T-helper 1 cell treated with Interleukin-12 subunit alpha and Interleukin-12 subunit beta and Interleukin-4 antibody, amounts not matched to agents 30 μg/mL and 1 μg/mL, for 36 hours (primary cell): ENCODE measurements at regions not wholly inside any gene's neighbourhood (a gene's known extent, or its start where the extent isn't known, plus 50 kb on each side); places are given as distances from the start of the nearest gene placed in this dataset.

ENCODE experiments used
- H3K27ac Mint-ChIP-seq: one replicate; pipeline ENCODE4 v1.8.0; 2021; ENCODE audit warnings: mild to moderate bottlenecking, mixed read lengths
- H3K27me3 Mint-ChIP-seq: one replicate; pipeline ENCODE4 v1.8.0; 2021; ENCODE audit warnings: low read depth, mixed read lengths
- H3K36me3 Mint-ChIP-seq: one replicate; pipeline ENCODE4 v1.8.0; 2021; ENCODE audit warnings: low read depth, mixed read lengths
- H3K4me1 Mint-ChIP-seq: one replicate; pipeline ENCODE4 v1.8.0; 2021; ENCODE audit warnings: low read depth, mixed read lengths
- H3K4me3 Mint-ChIP-seq: one replicate; pipeline ENCODE4 v1.8.0; 2021; ENCODE audit warnings: mild to moderate bottlenecking, moderate library complexity, mixed read lengths
- H3K9me3 Mint-ChIP-seq: one replicate; pipeline ENCODE4 v1.8.0; 2021; ENCODE audit warnings: mixed read lengths

- Mint-ChIP-seq H3K27ac (no peak overlapping the region), H3K36me3 (no peaks in the 10 kb centered on the region), H3K9me3 (peaks cover 4% of the 10 kb centered on the region), H3K4me1 (no peaks in the 10 kb centered on the region), H3K4me3 (no peak overlapping the region), H3K27me3 (no peaks in the 10 kb centered on the region)
These were observed 103.9 kb upstream of the ALDH1A3 start for GRCh38 chr15:100775581-100776185.

GRCh38 chr15:100777821-100778220 lies 101.8 kb upstream of the ALDH1A3 start:
- H3K36me3 Mint-ChIP-seq: no peaks in the 10 kb centered on the region
- no peaks in the 10 kb centered on the region for H3K4me1 Mint-ChIP-seq
- H3K9me3 Mint-ChIP-seq: peaks cover 4% of the 10 kb centered on the region
- H3K27me3 Mint-ChIP-seq: no peaks in the 10 kb centered on the region
- no peak overlapping the region for H3K4me3 Mint-ChIP-seq
- H3K27ac Mint-ChIP-seq: no peak overlapping the region

- Mint-ChIP-seq H3K36me3 (no peaks in the 10 kb centered on the region), H3K9me3 (peaks cover 4% of the 10 kb centered on the region)
These were observed 100.8 kb upstream of the ALDH1A3 start for GRCh38 chr15:100778831-100779288.

GRCh38 chr15:100779331-100780207 lies 100.1 kb upstream of the ALDH1A3 start:
- Mint-ChIP-seq H3K27me3 (no peaks in the 10 kb centered on the region), H3K36me3 (no peaks in the 10 kb centered on the region), H3K9me3 (peaks cover 4% of the 10 kb centered on the region), H3K4me1 (no peaks in the 10 kb centered on the region), H3K4me3 (no peak overlapping the region), H3K27ac (no peak overlapping the region)

More at GRCh38 chr15:100778831-100779288, 100.8 kb upstream of the ALDH1A3 start:
- H3K4me1 Mint-ChIP-seq: no peaks in the 10 kb centered on the region
- no peak overlapping the region for H3K27ac Mint-ChIP-seq
- H3K4me3 Mint-ChIP-seq: no peak overlapping the region
- no peaks in the 10 kb centered on the region for H3K27me3 Mint-ChIP-seq

GRCh38 chr15:100780208-100780800 lies 99.3 kb upstream of the ALDH1A3 start:
- H3K4me3 Mint-ChIP-seq: no peak overlapping the region

GRCh38 chr15:100781061-100781960 lies 98.3 kb upstream of the ALDH1A3 start:
- no peaks in the 10 kb centered on the region for H3K36me3 Mint-ChIP-seq
- no peak overlapping the region for H3K4me3 Mint-ChIP-seq
- no peak overlapping the region for H3K27ac Mint-ChIP-seq
- H3K4me1 Mint-ChIP-seq: no peaks in the 10 kb centered on the region
- H3K27me3 Mint-ChIP-seq: no peaks in the 10 kb centered on the region
- no peaks in the 10 kb centered on the region for H3K9me3 Mint-ChIP-seq

More at GRCh38 chr15:100780208-100780800, 99.3 kb upstream of the ALDH1A3 start:
- no peaks in the 10 kb centered on the region for H3K27me3 Mint-ChIP-seq
- no peaks in the 10 kb centered on the region for H3K4me1 Mint-ChIP-seq
- no peaks in the 10 kb centered on the region for H3K36me3 Mint-ChIP-seq
- peaks cover 4% of the 10 kb centered on the region for H3K9me3 Mint-ChIP-seq
- H3K27ac Mint-ChIP-seq: no peak overlapping the region

- no peaks in the 10 kb centered on the region for H3K36me3 Mint-ChIP-seq
- no peaks in the 10 kb centered on the region for H3K27me3 Mint-ChIP-seq
- no peaks in the 10 kb centered on the region for H3K4me1 Mint-ChIP-seq
- H3K4me3 Mint-ChIP-seq: no peak overlapping the region
- no peaks in the 10 kb centered on the region for H3K9me3 Mint-ChIP-seq
- H3K27ac Mint-ChIP-seq: no peak overlapping the region
These were observed 97.6 kb upstream of the ALDH1A3 start for GRCh38 chr15:100781961-100782530.

GRCh38 chr15:100783291-100783690 lies 96.3 kb upstream of the ALDH1A3 start:
- Mint-ChIP-seq H3K4me1 (no peaks in the 10 kb centered on the region), H3K36me3 (no peaks in the 10 kb centered on the region), H3K27ac (no peak overlapping the region), H3K4me3 (no peak overlapping the region), H3K9me3 (no peaks in the 10 kb centered on the region), H3K27me3 (no peaks in the 10 kb centered on the region)

- H3K4me1 Mint-ChIP-seq: no peaks in the 10 kb centered on the region
- H3K9me3 Mint-ChIP-seq: no peaks in the 10 kb centered on the region
- no peaks in the 10 kb centered on the region for H3K36me3 Mint-ChIP-seq
- no peak overlapping the region for H3K4me3 Mint-ChIP-seq
- no peaks in the 10 kb centered on the region for H3K27me3 Mint-ChIP-seq
- H3K27ac Mint-ChIP-seq: no peak overlapping the region
These were observed 95.7 kb upstream of the ALDH1A3 start for GRCh38 chr15:100783760-100784492.

GRCh38 chr15:100784493-100785180 lies 95.0 kb upstream of the ALDH1A3 start:
- no peak overlapping the region for H3K27ac Mint-ChIP-seq
- H3K4me1 Mint-ChIP-seq: no peaks in the 10 kb centered on the region
- H3K9me3 Mint-ChIP-seq: no peaks in the 10 kb centered on the region
- no peaks in the 10 kb centered on the region for H3K27me3 Mint-ChIP-seq
- no peak overlapping the region for H3K4me3 Mint-ChIP-seq
- no peaks in the 10 kb centered on the region for H3K36me3 Mint-ChIP-seq

GRCh38 chr15:100785181-100786138 lies 94.2 kb upstream of the ALDH1A3 start:
- no peaks in the 10 kb centered on the region for H3K27me3 Mint-ChIP-seq
- no peak overlapping the region for H3K4me3 Mint-ChIP-seq
- no peaks in the 10 kb centered on the region for H3K9me3 Mint-ChIP-seq
- no peaks in the 10 kb centered on the region for H3K36me3 Mint-ChIP-seq
- no peaks in the 10 kb centered on the region for H3K4me1 Mint-ChIP-seq
- no peak overlapping the region for H3K27ac Mint-ChIP-seq

- no peak overlapping the region for H3K4me3 Mint-ChIP-seq
- H3K9me3 Mint-ChIP-seq: no peaks in the 10 kb centered on the region
- no peaks in the 10 kb centered on the region for H3K36me3 Mint-ChIP-seq
- no peaks in the 10 kb centered on the region for H3K4me1 Mint-ChIP-seq
- H3K27ac Mint-ChIP-seq: no peak overlapping the region
- H3K27me3 Mint-ChIP-seq: peaks cover 3% of the 10 kb centered on the region
These were observed 93.5 kb upstream of the ALDH1A3 start for GRCh38 chr15:100786139-100786531.
